HCT116 (cell line): ENCODE measurements at regions not wholly inside any gene's neighbourhood (a gene's known extent, or its start where the extent isn't known, plus 50 kb on each side); places are given as distances from the start of the nearest gene placed in this dataset.

ENCODE experiments used
- CTCF ChIP-seq, 3 experiments: fragments of 200-600 bp in 1 of 3; sonication (generic) in 1 of 3; IDR thresholded peaks in 2 of 3; conservative IDR thresholded peaks in 1 of 3; 2 replicates each; pipeline ENCODE4 v1.5.1; 2012 to 2017; ENCODE audit warnings: low read depth in 2 of 3, low read length in 2 of 3, antibody characterized with exemption in 1 of 3, borderline replicate concordance in 1 of 3, control low read depth in 1 of 3, mild to moderate bottlenecking in 1 of 3, mixed read lengths in 1 of 3, mixed run types in 1 of 3, moderate library complexity in 1 of 3; ENCODE audit not compliant: insufficient read depth in 1 of 3
- EZH2 ChIP-seq: fragments of 200-600 bp; sonication (generic); IDR thresholded peaks from 2 replicates; pipeline ENCODE4 v1.6.1; 2017; ENCODE audit warnings: antibody characterized with exemption, mixed run types
- POLR2A ChIP-seq: IDR thresholded peaks from 2 replicates; pipeline ENCODE4 v1.7.0; 2011; ENCODE audit warnings: borderline replicate concordance; ENCODE audit not compliant: insufficient read depth, insufficient read length; ENCODE audit errors: extremely low read depth

GRCh38 chr13:83350569-83350968, 531.7 kb downstream of the SLITRK1 start:
- no peak for TF ChIP-seq EZH2
- no peak for TF ChIP-seq CTCF (IDR thresholded peaks at IDR 0.05 in 2 of 3, conservative IDR thresholded peaks at IDR 0.05 in 1 of 3; ENCODE audit: borderline replicate concordance in 1 of 3, insufficient read depth in 1 of 3, low read depth in 2 of 3, low read length in 2 of 3)
- TF ChIP-seq POLR2A, result no peak
